HepG2 (cell line): ENCODE measurements at regions not wholly inside any gene's neighbourhood (a gene's known extent, or its start where the extent isn't known, plus 50 kb on each side); places are given as distances from the start of the nearest gene placed in this dataset.

ENCODE experiments used
- ATAC-seq: fragments of 200-7000 bp; cut with Tn5 transposase; 3 replicates; pipeline ENCODE4 v1.9.1; 2020; ENCODE audit warnings: mild to moderate bottlenecking, moderate library complexity
- BruUV-seq: library from RNA; stranded (reverse); fragments of 400-500 nt; replicated peaks from 2 replicates; lab custom pipeline; 2021; lab: Mats Ljungman, UMichigan
- CTCF ChIA-PET: fragments of 300-600 bp; formaldehyde crosslinking; extraction: SDS; loops from one replicate; lab custom pipeline; 2021; ENCODE audit warnings: low total read pairs, inconsistent platforms, low intra/inter-chr PET ratio; lab: Yijun Ruan, JAX
- POLR2A ChIA-PET: fragments of 350-600 bp; sonication (Branson Sonifier 250); formaldehyde crosslinking; loops from one replicate; lab custom pipeline; 2020; ENCODE audit warnings: antibody characterized with exemption, inconsistent platforms; lab: Yijun Ruan, JAX
- DNase-seq: peaks from one replicate; pipeline ENCODE4 v3.0.0-alpha.2; 2015; ENCODE audit warnings: low spot score
- FAIRE-seq: peaks from 3 replicates; lab custom pipeline; 2011; peaks lifted over from hg19 to GRCh38; lab: Jason Lieb, UNC
- H2AFZ ChIP-seq: one replicate; pipeline ENCODE4 v1.6.1; 2011; ENCODE audit warnings: low read length, inconsistent platforms
- H3K27ac ChIP-seq: fragments of 300-600 bp; 3 replicates; pipeline ENCODE4 v1.8.0; 2011; ENCODE audit warnings: mixed run types, mild to moderate bottlenecking, mixed read lengths, low read length, inconsistent platforms; ENCODE audit not compliant: insufficient read depth; ENCODE audit errors: extremely low read length
- H3K27me3 ChIP-seq, 2 experiments: fragments of 200-600 bp in 1 of 2; 2 replicates in 1 of 2; 3 replicates in 1 of 2; pipeline versions ENCODE4 v1.6.0 to v1.8.0; 2011; ENCODE audit warnings: low read length in 2 of 2, mild to moderate bottlenecking in 2 of 2, moderate library complexity in 2 of 2, inconsistent platforms in 1 of 2; ENCODE audit not compliant: insufficient read depth in 2 of 2, control insufficient read depth in 1 of 2
- H3K36me3 ChIP-seq, 2 experiments: fragments of 200-600 bp in 1 of 2; replicated peaks in 1 of 2; 2 replicates in 1 of 2; 3 replicates in 1 of 2; pipeline versions ENCODE4 v1.5.1 to v1.8.0; 2011; ENCODE audit warnings: low read length in 2 of 2, inconsistent platforms in 1 of 2; ENCODE audit not compliant: insufficient read depth in 2 of 2, control insufficient read depth in 1 of 2
- H3K4me1 ChIP-seq: 2 replicates; pipeline ENCODE4 v1.5.1; 2012; ENCODE audit warnings: low read length, inconsistent platforms; ENCODE audit not compliant: insufficient read depth
- H3K4me2 ChIP-seq: 2 replicates; pipeline ENCODE4 v1.6.0; 2011; ENCODE audit warnings: low read depth, low read length, inconsistent platforms
- H3K4me3 ChIP-seq, 3 experiments: fragments of 200-600 bp in 1 of 3; sonication (generic), shearing (Covaris generic) in 1 of 3; replicated peaks in 1 of 3; 2 replicates each; pipeline ENCODE4 v1.5.1; 2011 to 2016; ENCODE audit warnings: low read length in 3 of 3, inconsistent platforms in 2 of 3, low read depth in 2 of 3, mild to moderate bottlenecking in 2 of 3, control low read depth in 1 of 3, mixed read lengths in 1 of 3; ENCODE audit not compliant: insufficient read depth in 1 of 3
- H3K79me2 ChIP-seq: one replicate; pipeline ENCODE4 v1.6.1; 2011; ENCODE audit warnings: low read length, inconsistent platforms; ENCODE audit not compliant: insufficient read depth
- H3K9ac ChIP-seq: 2 replicates; pipeline ENCODE4 v1.6.0; 2011; ENCODE audit warnings: mild to moderate bottlenecking, low read depth, low read length, inconsistent platforms; ENCODE audit not compliant: insufficient read depth
- H3K9me3 ChIP-seq: 2 replicates; pipeline ENCODE4 v1.5.1; 2012; ENCODE audit warnings: mild to moderate bottlenecking, low read length
- H4K20me1 ChIP-seq: 2 replicates; pipeline ENCODE4 v1.6.0; 2011; ENCODE audit warnings: inconsistent platforms, mild to moderate bottlenecking, low read length, moderate library complexity; ENCODE audit not compliant: insufficient read depth
- FOXP1 ChIP-seq, 2 experiments: fragments of 450-650 bp in 1 of 2; IDR thresholded peaks; 2 replicates each; pipeline ENCODE4 v1.6.1; 2017 to 2018; ENCODE audit warnings: antibody characterized with exemption in 1 of 2
- ISX ChIP-seq: sonication (generic); formaldehyde crosslinking; conservative IDR thresholded peaks from 2 replicates; pipeline ENCODE4 v1.5.0; 2020; ENCODE audit warnings: missing genetic modification reagents
- KDM3A ChIP-seq: IDR thresholded peaks from 2 replicates; pipeline ENCODE4 v1.6.1; 2018; ENCODE audit warnings: low read depth, missing compliant biosample characterization
- NFKBIZ ChIP-seq: IDR thresholded peaks from 2 replicates; pipeline ENCODE4 v1.6.1; 2018; ENCODE audit warnings: missing genetic modification reagents, missing compliant biosample characterization
- NR2F6 ChIP-seq, 2 experiments: IDR thresholded peaks; 2 replicates each; pipeline ENCODE4 v1.6.1; 2016; ENCODE audit warnings: antibody characterized with exemption in 1 of 2, mild to moderate bottlenecking in 1 of 2
- PRMT3 ChIP-seq: sonication (generic); formaldehyde crosslinking; IDR thresholded peaks from 2 replicates; pipeline ENCODE4 v1.8.1; 2022; ENCODE audit warnings: low read depth, mild to moderate bottlenecking, moderate library complexity, missing genetic modification reagents, borderline replicate concordance
- RNF2 ChIP-seq: fragments of 450-650 bp; conservative IDR thresholded peaks from 2 replicates; pipeline ENCODE4 v1.6.1; 2016; ENCODE audit warnings: low read depth
- ZNF3 ChIP-seq: IDR thresholded peaks from 2 replicates; pipeline ENCODE4 v1.7.0; 2017; ENCODE audit warnings: inconsistent platforms
- ZNF432 ChIP-seq: sonication (generic); formaldehyde crosslinking; IDR thresholded peaks from 2 replicates; pipeline ENCODE4 v1.5.0; 2020; ENCODE audit warnings: missing genetic modification reagents, mild to moderate bottlenecking, borderline replicate concordance
- ZNF546 ChIP-seq: sonication (generic); formaldehyde crosslinking; conservative IDR thresholded peaks from 2 replicates; pipeline ENCODE4 v1.8.1; 2023; ENCODE audit warnings: mild to moderate bottlenecking, missing genetic modification reagents
- ZNF558 ChIP-seq: sonication (generic); formaldehyde crosslinking; IDR thresholded peaks from 2 replicates; pipeline ENCODE4 v1.9.0; 2022; ENCODE audit warnings: mild to moderate bottlenecking, missing genetic modification reagents, borderline replicate concordance
- WGBS: methylation state at CpG from one replicate; pipeline ENCODE4 v1.1.6; 2017; ENCODE audit warnings: low lambda C conversion rate; 5-methylcytosine and 5-hydroxymethylcytosine counted together
- in situ Hi-C: cut with HindIII; loops from 2 replicates; pipeline ENCODE4 v1.10.0; 2017; ENCODE audit warnings: low pct_unique_long_range_greater_than_20kb; ENCODE audit not compliant: extremely low pct_ligation_motif_present
- intact Hi-C: fragments of 100-400 bp; cut with micrococcal nuclease; formaldehyde crosslinking; loops from one replicate; pipeline ENCODE4 v1.10.0; 2022; ENCODE audit not compliant: unreplicated experiment
- TF ChIP-seq, protein P1 (sequence below): sonication (generic); formaldehyde crosslinking; IDR thresholded peaks from 2 replicates; pipeline ENCODE4 v1.4.0; 2020; ENCODE audit warnings: mild to moderate bottlenecking, missing genetic modification reagents, borderline replicate concordance

DNA sequence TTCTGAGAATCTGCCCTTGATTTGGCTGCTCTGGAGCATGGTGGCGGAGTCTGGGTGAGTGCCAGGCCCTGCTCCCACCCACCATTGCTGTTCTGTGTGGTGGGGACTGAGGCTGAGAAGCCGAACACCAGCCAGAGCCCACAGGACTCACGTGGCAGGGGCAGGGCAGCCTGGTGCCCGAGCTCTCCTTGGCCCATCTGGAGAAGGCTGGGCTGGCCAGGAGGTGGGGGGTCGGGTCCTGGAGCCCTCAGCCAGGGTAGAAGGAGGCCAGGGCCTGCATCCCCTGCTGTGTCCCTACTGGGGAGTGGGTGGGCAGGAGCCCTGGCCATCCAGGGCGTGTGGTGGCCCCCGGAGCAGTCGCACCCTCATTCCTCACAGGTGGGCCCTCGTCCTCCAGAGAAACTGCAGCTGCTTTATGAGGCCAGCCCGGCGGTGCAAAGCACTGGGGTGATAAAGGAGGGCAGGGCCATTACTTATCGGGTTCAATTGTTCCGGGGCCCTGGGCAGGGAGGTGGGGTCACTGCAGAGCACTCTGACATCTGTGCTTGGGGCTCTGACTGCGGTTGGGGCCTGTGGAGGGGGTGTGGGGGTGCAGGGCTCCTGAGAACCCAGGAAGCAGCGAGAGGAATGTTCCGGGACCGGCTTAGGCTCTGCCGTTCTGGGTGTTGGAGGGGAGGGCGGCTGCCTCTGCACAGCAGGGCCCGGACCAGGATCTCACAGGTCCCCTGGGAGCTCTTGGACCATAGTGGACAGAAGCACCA lies 217.5 kb upstream of the C14orf180 start (continued):
- TF ChIP-seq RNF2 (no peak), NR2F6 (IDR thresholded peaks at IDR 0.05) (no peak), NR2F6 (CRISPR knock-in tag; IDR thresholded peaks at IDR 0.05) (no peak), PRMT3 (CRISPR knock-in tag) (no peak), NFKBIZ (CRISPR knock-in tag) (no peak)

DNA sequence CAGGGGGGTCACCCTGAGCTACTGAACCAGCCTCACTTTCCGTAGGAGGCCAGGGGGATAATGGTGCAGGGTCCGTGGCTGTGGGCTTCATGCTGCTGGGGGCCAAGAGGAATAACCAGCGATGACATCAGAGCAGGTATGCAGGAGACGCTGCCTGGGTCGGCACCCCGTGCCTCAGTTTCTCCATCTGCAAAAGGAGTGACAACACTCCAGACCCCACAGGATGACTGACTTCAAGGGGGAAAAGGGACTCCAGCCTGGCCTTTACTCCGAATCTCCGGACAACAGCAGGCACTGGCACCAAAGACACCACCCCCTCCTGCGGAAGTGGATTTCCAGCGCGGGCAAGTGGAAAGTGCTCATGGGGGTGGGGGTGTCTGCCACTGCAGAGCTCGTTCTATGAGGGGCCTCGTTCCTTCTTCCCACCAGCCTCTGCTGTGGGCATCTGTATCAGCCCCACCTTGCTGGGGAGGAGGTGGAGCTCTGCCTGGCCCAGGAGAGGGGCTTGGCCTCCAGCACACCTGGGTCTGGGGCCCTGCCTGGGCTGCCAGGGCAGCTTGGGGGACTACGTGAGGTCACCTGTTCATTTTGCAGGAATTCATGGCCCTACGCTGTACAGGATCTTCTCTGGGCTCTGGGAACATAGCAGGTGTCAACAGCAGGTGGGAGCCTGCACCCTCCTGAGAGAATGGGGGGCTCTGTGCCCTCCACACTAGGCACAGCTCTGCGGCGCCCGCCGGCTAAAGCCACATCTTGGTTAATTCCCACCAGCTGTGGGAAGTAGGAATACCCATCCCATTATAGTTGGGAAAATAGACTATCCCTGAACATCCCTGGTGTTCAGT lies 216.6 kb upstream of the C14orf180 start:
- Histone ChIP-seq H3K9me3 (no peaks in the 10 kb centered on the region), H3K27ac (no peak overlapping the region), H2AFZ (no peak overlapping the region), H3K9ac (no peak overlapping the region), H3K4me2 (no peak overlapping the region), H3K4me3 (no peak overlapping the region), H4K20me1 (peaks cover 4% of the 10 kb centered on the region; the same call in 1 of the 2 replicates), H3K36me3 (no peaks in the 10 kb centered on the region), H3K4me1 (no peaks in the 10 kb centered on the region), H3K27me3 (peaks cover 10 to 75% of the 10 kb centered on the region in 2 experiments; a peak in 4 of 5 replicates), H3K79me2 (no peaks in the 10 kb centered on the region)
- ChIA-PET POLR2A (no interaction called here), CTCF (no interaction called here)
- FAIRE-seq (no peak), ATAC-seq (no peak), DNase-seq (no peak)
- intact Hi-C loops, result no loop called here
- BruUV-seq, result no TSS peak
- 44% methylated on average over 11 of the region's 19 CpGs for WGBS
- TF ChIP-seq ZNF558 (CRISPR knock-in tag) (no peak), KDM3A (CRISPR knock-in tag) (no peak), ZNF3 (no peak), ZNF546 (CRISPR knock-in tag) (no peak), ISX (CRISPR knock-in tag) (no peak), FOXP1 (IDR thresholded peaks at IDR 0.05) (no peak), FOXP1 (CRISPR knock-in tag; IDR thresholded peaks at IDR 0.05) (no peak), ZNF432 (no peak)
- TF ChIP-seq, protein P1, sequence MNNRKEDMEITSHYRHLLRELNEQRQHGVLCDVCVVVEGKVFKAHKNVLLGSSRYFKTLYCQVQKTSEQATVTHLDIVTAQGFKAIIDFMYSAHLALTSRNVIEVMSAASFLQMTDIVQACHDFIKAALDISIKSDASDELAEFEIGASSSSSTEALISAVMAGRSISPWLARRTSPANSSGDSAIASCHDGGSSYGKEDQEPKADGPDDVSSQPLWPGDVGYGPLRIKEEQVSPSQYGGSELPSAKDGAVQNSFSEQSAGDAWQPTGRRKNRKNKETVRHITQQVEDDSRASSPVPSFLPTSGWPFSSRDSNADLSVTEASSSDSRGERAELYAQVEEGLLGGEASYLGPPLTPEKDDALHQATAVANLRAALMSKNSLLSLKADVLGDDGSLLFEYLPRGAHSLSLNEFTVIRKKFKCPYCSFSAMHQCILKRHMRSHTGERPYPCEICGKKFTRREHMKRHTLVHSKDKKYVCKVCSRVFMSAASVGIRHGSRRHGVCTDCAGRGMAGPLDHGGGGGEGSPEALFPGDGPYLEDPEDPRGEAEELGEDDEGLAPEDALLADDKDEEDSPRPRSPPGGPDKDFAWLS, result no peak
- in situ Hi-C loops, result no loop called here
